ENCODE measurements at regions not wholly inside any gene's neighbourhood (a gene's known extent, or its start where the extent isn't known, plus 50 kb on each side); places are given as distances from the start of the nearest gene placed in this dataset.

DNA sequence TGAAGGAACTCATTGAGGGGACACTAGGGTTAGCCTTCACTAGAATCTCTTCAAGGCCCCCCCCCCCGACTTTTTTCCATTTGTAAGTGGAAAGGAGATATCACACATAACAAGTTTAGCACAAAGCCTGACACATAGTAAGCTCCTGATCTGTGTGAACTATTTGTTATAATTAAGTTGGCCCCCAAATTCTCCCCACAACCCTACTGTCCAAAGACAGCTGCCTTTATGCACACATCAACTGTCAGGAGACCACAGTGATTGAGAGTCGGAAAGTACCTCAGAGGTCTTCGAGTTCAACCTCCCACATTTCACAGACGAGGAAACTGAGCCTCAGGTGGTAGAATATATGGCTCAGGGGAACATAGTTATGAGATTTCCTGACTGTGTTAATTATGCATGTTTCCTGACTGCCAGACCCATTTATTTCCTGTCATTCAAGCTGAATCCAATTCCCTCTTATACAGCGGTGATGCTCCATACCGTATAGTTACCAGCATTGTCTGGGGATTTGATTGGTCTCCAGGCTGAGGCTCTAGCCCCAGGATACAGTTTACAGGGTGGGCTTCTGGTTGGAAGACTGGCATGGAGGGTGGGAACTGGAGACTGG, 227.4 kb upstream of the CMC1 start:
- TF ChIP-seq, protein P1, sequence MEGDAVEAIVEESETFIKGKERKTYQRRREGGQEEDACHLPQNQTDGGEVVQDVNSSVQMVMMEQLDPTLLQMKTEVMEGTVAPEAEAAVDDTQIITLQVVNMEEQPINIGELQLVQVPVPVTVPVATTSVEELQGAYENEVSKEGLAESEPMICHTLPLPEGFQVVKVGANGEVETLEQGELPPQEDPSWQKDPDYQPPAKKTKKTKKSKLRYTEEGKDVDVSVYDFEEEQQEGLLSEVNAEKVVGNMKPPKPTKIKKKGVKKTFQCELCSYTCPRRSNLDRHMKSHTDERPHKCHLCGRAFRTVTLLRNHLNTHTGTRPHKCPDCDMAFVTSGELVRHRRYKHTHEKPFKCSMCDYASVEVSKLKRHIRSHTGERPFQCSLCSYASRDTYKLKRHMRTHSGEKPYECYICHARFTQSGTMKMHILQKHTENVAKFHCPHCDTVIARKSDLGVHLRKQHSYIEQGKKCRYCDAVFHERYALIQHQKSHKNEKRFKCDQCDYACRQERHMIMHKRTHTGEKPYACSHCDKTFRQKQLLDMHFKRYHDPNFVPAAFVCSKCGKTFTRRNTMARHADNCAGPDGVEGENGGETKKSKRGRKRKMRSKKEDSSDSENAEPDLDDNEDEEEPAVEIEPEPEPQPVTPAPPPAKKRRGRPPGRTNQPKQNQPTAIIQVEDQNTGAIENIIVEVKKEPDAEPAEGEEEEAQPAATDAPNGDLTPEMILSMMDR (IDR thresholded peaks at IDR 0.05): no peak
- no peak for TF ChIP-seq POLR2A (IDR thresholded peaks at IDR 0.05)

Measured in heart left ventricle (tissue), 13 donors.